GM19328 (cell line): ENCODE measurements at regions not wholly inside any gene's neighbourhood (a gene's known extent, or its start where the extent isn't known, plus 50 kb on each side); places are given as distances from the start of the nearest gene placed in this dataset.

Experiments
- ATAC-seq: cut with Tn5 transposase; IDR thresholded peaks from one replicate; pipeline ENCODE4 v1.9.1; 2021; ENCODE audit warnings: mild to moderate bottlenecking, moderate library complexity; ENCODE audit not compliant: unreplicated experiment

GRCh38 chr12:69095765-69096477, 143.4 kb upstream of the CPSF6 start:
- ATAC-seq, result no peak

DNA sequence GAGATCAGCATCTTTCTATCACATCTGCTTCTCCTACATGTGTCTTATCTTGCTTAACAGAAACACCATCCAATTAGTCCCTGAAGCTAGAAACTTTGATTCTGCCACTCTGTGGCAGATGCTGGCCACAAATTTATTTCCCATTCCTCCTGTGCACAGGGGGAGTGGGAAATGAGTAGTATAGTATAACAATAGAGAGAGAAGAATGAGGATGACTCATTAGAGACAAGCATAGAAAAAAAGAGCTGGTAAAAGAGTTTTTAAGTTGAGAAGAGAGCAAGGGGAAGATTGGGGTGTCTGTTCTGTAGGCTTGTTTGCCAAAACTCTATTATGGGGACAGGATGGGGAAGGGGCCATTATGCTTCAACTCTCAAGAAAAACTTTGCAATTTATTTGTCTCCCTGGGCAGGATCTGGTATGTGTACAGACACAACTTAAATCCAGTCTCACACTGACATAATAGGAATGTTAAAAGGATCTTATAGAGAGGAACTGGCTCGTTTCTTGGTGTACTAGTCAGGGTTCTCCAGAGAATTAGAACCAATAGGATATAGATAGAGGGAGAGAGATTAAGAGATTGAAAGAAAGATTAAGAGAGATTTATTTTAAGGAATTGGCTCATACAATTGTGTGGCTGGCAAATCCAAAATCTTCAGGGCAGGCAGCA, 142.6 kb upstream of the CPSF6 start:
- ATAC-seq, result no peak

DNA sequence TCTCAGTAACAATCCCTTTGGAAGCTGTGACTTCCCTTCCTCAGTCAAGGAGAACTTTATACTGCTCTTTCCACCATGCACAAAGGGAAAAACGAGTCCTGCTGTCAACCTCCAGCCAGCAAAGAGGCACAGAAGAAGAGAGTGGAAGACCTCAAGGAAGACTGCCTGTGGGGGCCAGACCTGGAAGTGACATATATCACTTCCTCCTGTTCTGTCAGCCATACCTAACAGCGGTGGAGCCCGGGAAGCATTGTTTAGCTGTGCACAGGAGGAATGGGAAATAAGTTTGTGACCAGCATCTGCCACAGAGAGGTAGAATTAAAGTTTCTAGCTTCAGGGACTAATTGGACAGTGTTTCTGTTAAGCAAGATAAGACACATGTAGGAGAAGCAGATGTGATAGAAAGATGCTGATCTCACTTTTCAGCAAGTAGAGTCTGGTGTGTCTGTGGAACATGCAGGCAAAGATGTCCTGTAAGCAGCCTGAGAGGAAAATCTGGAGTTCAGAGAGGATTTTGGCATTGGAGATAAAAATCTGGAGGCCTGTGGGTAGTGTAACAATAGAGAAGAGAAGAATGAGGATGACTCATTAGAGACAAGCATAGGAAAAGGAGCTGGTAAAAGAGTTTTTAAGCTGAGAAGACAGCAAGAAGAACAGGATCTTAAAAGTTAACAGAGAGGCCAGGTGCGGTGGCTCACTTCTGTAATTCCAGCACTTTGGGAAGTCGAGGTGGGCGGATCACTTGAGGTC, 141.6 kb upstream of the CPSF6 start:
- no peak for ATAC-seq

GRCh38 chr12:69099201-69099837, 140.1 kb upstream of the CPSF6 start:
- no peak for ATAC-seq

DNA sequence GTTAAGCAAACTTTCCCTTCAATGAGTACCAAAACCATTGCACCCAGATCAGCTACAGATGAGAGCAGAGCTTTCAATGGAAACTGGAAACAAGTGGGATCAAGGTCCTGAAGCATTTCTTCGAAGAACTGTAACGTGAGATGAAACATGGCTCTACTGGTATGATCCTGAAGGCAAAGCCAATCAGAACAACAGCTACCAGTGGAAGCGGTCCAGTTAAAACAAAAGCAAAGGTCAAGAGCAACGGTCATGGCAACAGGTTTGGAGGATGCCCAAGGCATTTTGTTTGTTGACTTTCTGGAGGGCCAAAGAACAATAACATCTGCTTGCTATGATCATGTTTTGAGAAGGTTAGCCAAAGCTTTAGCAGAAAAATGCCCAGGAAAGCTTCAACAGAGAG, 137.9 kb upstream of the CPSF6 start:
- ATAC-seq, result no peak

- no peak for ATAC-seq
Measured at GRCh38 chr12:69102856-69103255, 136.5 kb upstream of the CPSF6 start.

DNA sequence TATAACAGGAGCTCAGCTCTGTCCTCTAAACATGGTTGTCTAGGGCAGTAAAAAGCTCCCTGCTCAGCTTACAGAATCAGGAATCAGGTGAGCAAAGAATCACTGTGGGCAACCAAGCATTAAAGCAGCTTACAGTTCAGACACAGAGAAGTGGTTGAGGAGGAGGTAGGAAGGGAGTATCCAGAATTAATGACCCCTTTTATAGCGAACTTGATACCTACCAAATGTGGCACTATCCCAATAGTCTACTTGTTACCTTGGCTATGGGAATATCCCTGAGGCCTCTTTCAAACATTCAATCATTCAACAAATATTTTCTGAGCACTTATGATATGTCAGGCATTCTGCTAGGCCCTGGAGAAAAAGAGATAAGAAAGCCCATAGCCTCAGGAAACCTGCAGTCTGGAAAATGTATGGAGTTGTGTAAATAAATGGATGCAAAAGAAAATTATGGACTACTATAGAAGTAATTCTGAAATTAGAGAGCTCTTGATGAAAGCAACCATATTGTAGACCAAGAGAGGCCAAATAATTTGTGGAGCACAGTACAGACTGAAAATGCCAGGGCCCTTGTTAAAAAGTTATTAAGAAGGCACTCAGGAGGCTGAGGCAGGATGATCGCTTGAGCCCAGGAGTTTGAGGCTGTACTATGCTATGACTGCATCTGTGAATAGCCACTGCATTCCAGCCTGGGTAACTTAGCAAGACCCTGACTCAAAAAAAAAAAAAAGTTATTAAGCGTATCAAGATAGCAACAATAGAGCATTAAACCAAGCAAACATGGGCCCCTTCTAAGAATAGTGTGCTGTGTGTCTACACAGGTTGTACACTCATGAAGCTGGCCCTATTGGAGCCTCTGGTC, 134.0 kb upstream of the CPSF6 start:
- no peak for ATAC-seq

GRCh38 chr12:69106482-69107118, 132.8 kb upstream of the CPSF6 start:
- no peak for ATAC-seq

- no peak for ATAC-seq
Measured at GRCh38 chr12:69107541-69107940, 131.8 kb upstream of the CPSF6 start.

GRCh38 chr12:69108037-69108436, 131.3 kb upstream of the CPSF6 start:
- ATAC-seq, result no peak

GRCh38 chr12:69112616-69113015, 126.8 kb upstream of the CPSF6 start:
- no peak for ATAC-seq

DNA sequence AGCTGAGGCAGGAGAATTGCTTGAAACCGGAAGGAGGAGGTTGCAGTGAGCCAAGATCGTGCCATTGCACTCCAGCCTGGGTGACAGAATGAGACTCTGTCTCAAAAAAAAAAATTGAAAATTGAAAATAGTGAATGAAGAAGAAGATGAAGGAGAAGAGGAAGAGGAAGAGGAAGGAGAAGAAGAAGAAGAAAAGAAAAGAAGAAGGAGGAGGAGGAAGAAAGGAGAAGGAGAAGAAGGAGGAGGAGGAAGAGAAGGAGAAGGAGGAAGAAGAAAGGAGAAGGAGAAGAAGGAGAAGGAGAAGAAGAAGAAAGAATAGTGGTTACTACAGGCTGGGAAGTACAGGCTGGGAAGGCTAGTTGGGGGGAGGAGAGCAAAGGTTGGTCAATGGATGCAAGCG, 124.3 kb upstream of the CPSF6 start:
- no peak for ATAC-seq

DNA sequence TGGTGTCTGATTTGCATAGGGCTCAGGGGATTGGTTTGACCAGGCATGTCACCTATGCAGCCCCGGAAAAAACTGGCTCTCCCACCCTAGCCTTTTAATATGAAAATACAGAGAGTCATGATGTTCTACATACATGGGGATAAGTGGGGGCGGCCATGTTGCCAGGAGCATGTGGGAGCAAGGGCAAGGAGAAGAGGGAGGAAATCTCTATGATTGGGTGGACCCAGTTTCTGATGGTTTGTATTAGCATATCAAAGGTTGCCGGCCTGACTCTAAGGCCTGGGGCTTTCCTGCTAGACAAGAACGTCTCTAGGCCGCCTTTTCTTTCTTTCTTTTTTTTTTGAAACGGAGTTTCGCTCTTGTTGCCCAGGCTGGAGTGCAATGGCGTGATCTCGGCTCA, 123.4 kb upstream of the CPSF6 start:
- no peak for ATAC-seq

- ATAC-seq, result no peak
Measured at GRCh38 chr12:69117566-69118266, 121.7 kb upstream of the CPSF6 start.

DNA sequence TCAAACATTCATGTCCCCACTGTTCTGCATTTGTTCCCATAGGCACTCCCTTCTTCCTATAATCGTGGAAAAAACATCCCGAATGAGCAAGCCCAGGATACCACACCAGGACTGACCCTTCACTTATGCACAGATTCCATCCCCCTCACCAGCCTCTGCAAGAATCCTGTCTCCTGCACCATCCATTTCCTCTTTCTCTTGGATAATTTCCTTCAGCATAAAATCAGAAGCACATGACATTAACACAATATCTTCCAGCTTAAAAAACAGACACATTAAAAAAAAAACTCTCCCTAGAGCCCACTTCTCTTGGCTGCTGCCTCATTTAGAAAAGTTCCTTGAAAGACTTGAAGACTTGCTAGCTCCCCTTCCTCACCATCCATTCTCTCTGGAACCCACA, 120.9 kb upstream of the CPSF6 start:
- no peak for ATAC-seq

DNA sequence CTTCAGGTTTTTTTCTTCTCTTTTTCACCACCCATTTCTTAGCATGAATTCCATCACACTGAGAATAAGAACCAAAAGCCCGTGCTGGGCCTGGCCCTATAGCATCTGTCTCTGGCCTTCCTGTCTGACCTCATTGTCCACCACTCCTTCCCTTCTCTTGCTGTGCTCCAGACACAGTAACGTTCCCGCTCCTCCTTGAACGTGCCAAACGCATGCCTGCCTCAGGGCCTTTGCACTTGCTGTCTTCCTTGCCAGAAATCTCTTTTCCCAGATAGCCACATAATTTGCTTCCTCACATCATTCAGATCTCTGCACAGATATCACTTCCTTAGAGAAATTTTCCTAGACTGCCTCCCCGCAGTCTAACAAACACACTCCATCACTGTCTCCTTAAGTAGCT, 119.6 kb upstream of the CPSF6 start:
- no peak for ATAC-seq

DNA sequence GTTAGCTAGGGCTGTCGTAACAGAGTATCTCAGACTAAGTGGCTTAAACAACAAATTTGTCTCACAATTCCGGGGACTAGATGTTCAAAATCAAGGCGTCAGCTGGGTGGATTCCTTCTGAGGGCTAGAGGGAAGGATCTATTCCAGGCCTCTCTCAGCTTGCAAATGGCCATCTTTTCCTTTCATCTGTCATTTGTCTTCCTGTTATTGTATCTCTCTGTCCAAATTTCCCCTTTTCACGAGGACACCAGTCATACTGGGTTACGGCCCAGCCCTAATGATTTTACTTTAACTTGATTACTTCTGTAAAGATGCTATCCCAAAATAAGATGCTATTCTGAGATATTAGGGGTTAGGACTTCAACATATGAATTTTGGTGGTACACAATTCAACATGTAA, 119.0 kb upstream of the CPSF6 start:
- ATAC-seq, result no peak

- no peak for ATAC-seq
Measured at GRCh38 chr12:69123311-69123710, 116.1 kb upstream of the CPSF6 start.

- ATAC-seq, result no peak
Measured at GRCh38 chr12:69123919-69124638, 115.3 kb upstream of the CPSF6 start.
